HCT116 (cell line): ENCODE measurements at regions not wholly inside any gene's neighbourhood (a gene's known extent, or its start where the extent isn't known, plus 50 kb on each side); places are given as distances from the start of the nearest gene placed in this dataset.

Experiments
- ATAC-seq: fragments of 200-7000 bp; cut with Tn5 transposase; 2 replicates; pipeline ENCODE4 v1.9.1; 2020; ENCODE audit warnings: mild to moderate bottlenecking, moderate library complexity
- BruUV-seq: library from RNA; stranded (reverse); fragments of 400-500 nt; replicated peaks from 2 replicates; lab custom pipeline; 2021; lab: Mats Ljungman, UMichigan
- CTCF ChIA-PET: fragments of 300-600 bp; sonication (Branson Sonifier 250); formaldehyde crosslinking; loops from one replicate; lab custom pipeline; 2021; ENCODE audit warnings: antibody characterized with exemption; lab: Charles Lee
- POLR2A ChIA-PET: fragments of 300-600, 350-600 bp; sonication (Branson Sonifier 250); formaldehyde crosslinking; loops from one replicate; lab custom pipeline; 2021; ENCODE audit warnings: antibody characterized with exemption; lab: Charles Lee
- RAD21 ChIA-PET, 2 experiments: fragments of 300-600 bp; sonication (Branson Sonifier 250); formaldehyde crosslinking; loops; one replicate each; lab custom pipeline; 2023; ENCODE audit warnings: low total read pairs in 2 of 2; ENCODE audit not compliant: uncharacterized antibody in 2 of 2, unreplicated experiment in 2 of 2, low non-redundant PET in 1 of 2; lab: Charles Lee
- DNase-seq: peaks from one replicate; pipeline ENCODE4 v3.0.0-alpha.2; 2010; ENCODE audit warnings: low read depth, low spot score
- H2AFZ ChIP-seq: fragments of 200-600 bp; shearing (Covaris generic), sonication (generic); 2 replicates; pipeline ENCODE4 v1.6.1; 2017; ENCODE audit warnings: low read depth, mixed run types, mixed read lengths, antibody characterized with exemption, low read length; ENCODE audit not compliant: poor library complexity, severe bottlenecking
- H3K27ac ChIP-seq: 2 replicates; pipeline ENCODE4 v1.5.1; 2012; ENCODE audit warnings: low read depth, low read length
- H3K27me3 ChIP-seq: fragments of 200-600 bp; sonication (generic); 2 replicates; pipeline ENCODE4 v1.6.1; 2016; ENCODE audit warnings: mixed run types, low read length, mixed read lengths; ENCODE audit not compliant: insufficient read depth
- H3K36me3 ChIP-seq, 2 experiments: fragments of 200-500 bp in 1 of 2; fragments of 200-600 bp in 1 of 2; sonication (Bioruptor generic) in 1 of 2; sonication (generic) in 1 of 2; 2 replicates each; pipeline versions ENCODE4 v1.5.1 to v1.6.1; 2014 to 2016; ENCODE audit warnings: low read length in 2 of 2, inconsistent platforms in 1 of 2, mixed read lengths in 1 of 2, mixed run types in 1 of 2; ENCODE audit not compliant: insufficient read depth in 2 of 2, control insufficient read depth in 1 of 2
- H3K4me1 ChIP-seq, 2 experiments: fragments of 200-600 bp in 1 of 2; sonication (generic) in 1 of 2; 2 replicates each; pipeline versions ENCODE4 v1.5.1 to v1.6.1; 2012 to 2017; ENCODE audit warnings: low read length in 2 of 2, inconsistent platforms in 1 of 2, mild to moderate bottlenecking in 1 of 2, mixed read lengths in 1 of 2, mixed run types in 1 of 2, moderate library complexity in 1 of 2; ENCODE audit not compliant: insufficient read depth in 2 of 2, control insufficient read depth in 1 of 2
- H3K4me2 ChIP-seq: fragments of 200-600 bp; sonication (generic); 2 replicates; pipeline ENCODE4 v1.6.1; 2017; ENCODE audit warnings: mixed run types, low read length, mixed read lengths
- H3K4me3 ChIP-seq, 2 experiments: fragments of 200-600 bp in 1 of 2; sonication (generic) in 1 of 2; replicated peaks in 1 of 2; 2 replicates each; pipeline ENCODE4 v1.5.1; 2011 to 2016; ENCODE audit warnings: low read length in 2 of 2, control low read depth in 1 of 2, low read depth in 1 of 2, mild to moderate bottlenecking in 1 of 2, mixed read lengths in 1 of 2, mixed run types in 1 of 2
- H3K79me2 ChIP-seq: fragments of 200-600 bp; sonication (generic); 2 replicates; pipeline ENCODE4 v1.6.1; 2017; ENCODE audit warnings: mild to moderate bottlenecking, mixed run types, low read length, moderate library complexity, mixed read lengths; ENCODE audit not compliant: insufficient read depth
- H3K9ac ChIP-seq: fragments of 200-600 bp; sonication (generic); 2 replicates; pipeline ENCODE4 v1.6.1; 2016; ENCODE audit warnings: low read length, mixed read lengths
- H3K9me2 ChIP-seq: fragments of 200-600 bp; sonication (generic), shearing (Covaris generic); 2 replicates; pipeline ENCODE4 v1.6.1; 2017; ENCODE audit warnings: mixed run types, mild to moderate bottlenecking, moderate library complexity; ENCODE audit not compliant: insufficient read depth
- H3K9me3 ChIP-seq, 2 experiments: fragments of 200-500 bp in 1 of 2; fragments of 200-600 bp in 1 of 2; sonication (Bioruptor generic) in 1 of 2; sonication (generic) in 1 of 2; 2 replicates each; pipeline ENCODE4 v1.6.1; 2014 to 2017; ENCODE audit warnings: low read length in 2 of 2, mixed read lengths in 2 of 2, inconsistent platforms in 1 of 2, low read depth in 1 of 2, mild to moderate bottlenecking in 1 of 2, mixed run types in 1 of 2, moderate library complexity in 1 of 2; ENCODE audit not compliant: control insufficient read depth in 1 of 2, insufficient read depth in 1 of 2
- H4K20me1 ChIP-seq: fragments of 200-600 bp; sonication (generic), shearing (Covaris generic); 2 replicates; pipeline ENCODE4 v1.6.1; 2017; ENCODE audit warnings: mixed run types, mild to moderate bottlenecking, moderate library complexity; ENCODE audit not compliant: insufficient read depth
- CBX3 ChIP-seq: IDR thresholded peaks from 2 replicates; pipeline ENCODE4 v1.6.1; 2012; ENCODE audit warnings: low read depth
- ELF1 ChIP-seq: IDR thresholded peaks from 2 replicates; pipeline ENCODE4 v1.6.1; 2012; ENCODE audit warnings: low read depth, borderline replicate concordance
- EZH2phosphoT487 ChIP-seq: fragments of 200-600 bp; IDR thresholded peaks from 2 replicates; pipeline ENCODE4 v1.6.1; 2018; ENCODE audit warnings: antibody characterized with exemption, borderline replicate concordance
- JUND ChIP-seq: IDR thresholded peaks from 2 replicates; pipeline ENCODE4 v1.6.1; 2012
- POLR2A ChIP-seq: IDR thresholded peaks from 2 replicates; pipeline ENCODE4 v1.7.0; 2011; ENCODE audit warnings: borderline replicate concordance; ENCODE audit not compliant: insufficient read depth, insufficient read length; ENCODE audit errors: extremely low read depth
- SIN3A ChIP-seq: IDR thresholded peaks from 2 replicates; pipeline ENCODE4 v1.6.1; 2012; ENCODE audit warnings: low read depth
- YY1 ChIP-seq: IDR thresholded peaks from 2 replicates; pipeline ENCODE4 v1.6.1; 2011; ENCODE audit warnings: low read length, low read depth, moderate library complexity, mild to moderate bottlenecking; ENCODE audit not compliant: insufficient replicate concordance; ENCODE audit errors: extremely low read depth
- intact Hi-C: fragments of 100-400 bp; cut with micrococcal nuclease; formaldehyde crosslinking; loops from 2 replicates; pipeline ENCODE4 v1.10.0; 2022
- TF ChIP-seq, protein P1 (sequence below): IDR thresholded peaks from 2 replicates; pipeline ENCODE4 v1.6.1; 2012
- TF ChIP-seq, protein P2 (sequence below): IDR thresholded peaks from 2 replicates; pipeline ENCODE4 v1.6.1; 2012; ENCODE audit warnings: low read depth

- intact Hi-C loops, result no loop called here
Observed at GRCh38 chr1:101645810-101646209, 350.9 kb downstream of the OLFM3 start.

More at GRCh38 chr1:101645810-101646209, 350.9 kb downstream of the OLFM3 start:
- Histone ChIP-seq H3K9ac (no peak overlapping the region), H3K27ac (no peak overlapping the region), H3K4me2 (no peak overlapping the region), H3K79me2 (no peaks in the 10 kb centered on the region), H3K9me2 (no peaks in the 10 kb centered on the region), H3K4me1 (no peaks in the 10 kb centered on the region), H3K4me3 (no peak overlapping the region), H3K9me3 (no peaks in the 10 kb centered on the region), H3K27me3 (no peaks in the 10 kb centered on the region), H4K20me1 (no peaks in the 10 kb centered on the region), H3K36me3 (no peaks in the 10 kb centered on the region), H2AFZ (no peak overlapping the region)
- TF ChIP-seq ELF1, result no peak
- no peak for TF ChIP-seq JUND
- TF ChIP-seq, protein P1, sequence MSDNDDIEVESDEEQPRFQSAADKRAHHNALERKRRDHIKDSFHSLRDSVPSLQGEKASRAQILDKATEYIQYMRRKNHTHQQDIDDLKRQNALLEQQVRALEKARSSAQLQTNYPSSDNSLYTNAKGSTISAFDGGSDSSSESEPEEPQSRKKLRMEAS, result no peak
- TF ChIP-seq SIN3A, result no peak
- TF ChIP-seq EZH2phosphoT487, result no peak
- no peak for TF ChIP-seq POLR2A
- TF ChIP-seq, protein P2, sequence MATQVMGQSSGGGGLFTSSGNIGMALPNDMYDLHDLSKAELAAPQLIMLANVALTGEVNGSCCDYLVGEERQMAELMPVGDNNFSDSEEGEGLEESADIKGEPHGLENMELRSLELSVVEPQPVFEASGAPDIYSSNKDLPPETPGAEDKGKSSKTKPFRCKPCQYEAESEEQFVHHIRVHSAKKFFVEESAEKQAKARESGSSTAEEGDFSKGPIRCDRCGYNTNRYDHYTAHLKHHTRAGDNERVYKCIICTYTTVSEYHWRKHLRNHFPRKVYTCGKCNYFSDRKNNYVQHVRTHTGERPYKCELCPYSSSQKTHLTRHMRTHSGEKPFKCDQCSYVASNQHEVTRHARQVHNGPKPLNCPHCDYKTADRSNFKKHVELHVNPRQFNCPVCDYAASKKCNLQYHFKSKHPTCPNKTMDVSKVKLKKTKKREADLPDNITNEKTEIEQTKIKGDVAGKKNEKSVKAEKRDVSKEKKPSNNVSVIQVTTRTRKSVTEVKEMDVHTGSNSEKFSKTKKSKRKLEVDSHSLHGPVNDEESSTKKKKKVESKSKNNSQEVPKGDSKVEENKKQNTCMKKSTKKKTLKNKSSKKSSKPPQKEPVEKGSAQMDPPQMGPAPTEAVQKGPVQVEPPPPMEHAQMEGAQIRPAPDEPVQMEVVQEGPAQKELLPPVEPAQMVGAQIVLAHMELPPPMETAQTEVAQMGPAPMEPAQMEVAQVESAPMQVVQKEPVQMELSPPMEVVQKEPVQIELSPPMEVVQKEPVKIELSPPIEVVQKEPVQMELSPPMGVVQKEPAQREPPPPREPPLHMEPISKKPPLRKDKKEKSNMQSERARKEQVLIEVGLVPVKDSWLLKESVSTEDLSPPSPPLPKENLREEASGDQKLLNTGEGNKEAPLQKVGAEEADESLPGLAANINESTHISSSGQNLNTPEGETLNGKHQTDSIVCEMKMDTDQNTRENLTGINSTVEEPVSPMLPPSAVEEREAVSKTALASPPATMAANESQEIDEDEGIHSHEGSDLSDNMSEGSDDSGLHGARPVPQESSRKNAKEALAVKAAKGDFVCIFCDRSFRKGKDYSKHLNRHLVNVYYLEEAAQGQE, result no peak
- TF ChIP-seq YY1, result no peak
- no peak for TF ChIP-seq CBX3
- ChIA-PET RAD21 (no interaction called here), CTCF (no interaction called here), POLR2A (no interaction called here)
- ATAC-seq (no peak), DNase-seq (no peak)
- no TSS peak for BruUV-seq
